Neural progenitor cell (in vitro differentiated cells): ENCODE measurements at regions not wholly inside any gene's neighbourhood (a gene's known extent, or its start where the extent isn't known, plus 50 kb on each side); places are given as distances from the start of the nearest gene placed in this dataset.

Experiments
- DNase-seq: peaks from one replicate; pipeline ENCODE4 v3.0.0-alpha.2; 2016; ENCODE audit warnings: low spot score
- H2AFZ ChIP-seq: fragments of 200-600 bp; sonication (generic); replicated peaks from 2 replicates; pipeline ENCODE4 v1.6.1; 2016; ENCODE audit warnings: antibody characterized with exemption
- H3F3A ChIP-seq: fragments of 200-600 bp; sonication (generic); 2 replicates; pipeline ENCODE4 v1.6.1; 2016; ENCODE audit warnings: antibody characterized with exemption, low read depth
- H3K27ac ChIP-seq: fragments of 200-600 bp; sonication (generic); 2 replicates; pipeline ENCODE4 v1.5.1; 2016; ENCODE audit warnings: mild to moderate bottlenecking
- H3K27me3 ChIP-seq: fragments of 200-600 bp; sonication (generic); 2 replicates; pipeline ENCODE4 v1.6.1; 2016; ENCODE audit warnings: mild to moderate bottlenecking, moderate library complexity
- H3K36me3 ChIP-seq: fragments of 200-600 bp; sonication (generic); 2 replicates; pipeline ENCODE4 v1.5.1; 2016
- H3K4me1 ChIP-seq: fragments of 200-600 bp; sonication (generic); 2 replicates; pipeline ENCODE4 v1.6.1; 2016; ENCODE audit warnings: mixed run types
- H3K4me2 ChIP-seq: fragments of 200-600 bp; sonication (generic); 2 replicates; pipeline ENCODE4 v1.6.1; 2016
- H3K4me3 ChIP-seq: fragments of 200-600 bp; sonication (generic); 2 replicates; pipeline ENCODE4 v1.5.1; 2016
- H3K79me2 ChIP-seq: fragments of 200-600 bp; sonication (generic); 2 replicates; pipeline ENCODE4 v1.6.1; 2016; ENCODE audit warnings: low read depth
- H3K9ac ChIP-seq: fragments of 200-600 bp; sonication (generic); 2 replicates; pipeline ENCODE4 v1.6.1; 2016
- H3K9me3 ChIP-seq: fragments of 200-600 bp; sonication (generic); 2 replicates; pipeline ENCODE4 v1.5.1; 2016; ENCODE audit warnings: low read depth
- H4K20me1 ChIP-seq: fragments of 200-600 bp; sonication (generic); 2 replicates; pipeline ENCODE4 v1.6.1; 2016; ENCODE audit warnings: low read depth
- H3K27ac Mint-ChIP-seq: 3 replicates; pipeline ENCODE4 v1.8.0; 2021; ENCODE audit warnings: mixed read lengths
- H3K27me3 Mint-ChIP-seq: 2 replicates; pipeline ENCODE4 v1.8.0; 2022; ENCODE audit warnings: low read depth, mild to moderate bottlenecking, inconsistent platforms, moderate library complexity, mixed read lengths; ENCODE audit not compliant: insufficient read depth
- H3K36me3 Mint-ChIP-seq: 3 replicates; pipeline ENCODE4 v1.8.0; 2021; ENCODE audit warnings: mixed read lengths
- H3K4me1 Mint-ChIP-seq: 3 replicates; pipeline ENCODE4 v1.8.0; 2021; ENCODE audit warnings: mixed read lengths
- H3K4me3 Mint-ChIP-seq: 3 replicates; pipeline ENCODE4 v1.8.0; 2021; ENCODE audit warnings: mild to moderate bottlenecking, moderate library complexity, mixed read lengths
- H3K9me3 Mint-ChIP-seq: 3 replicates; pipeline ENCODE4 v1.8.0; 2020; ENCODE audit warnings: mixed read lengths
- EZH2 ChIP-seq: fragments of 200-600 bp; sonication (generic); IDR thresholded peaks from 2 replicates; pipeline ENCODE4 v1.6.1; 2017; ENCODE audit warnings: antibody characterized with exemption, mild to moderate bottlenecking, moderate library complexity
- EZH2phosphoT487 ChIP-seq: fragments of 200-600 bp; sonication (generic); IDR thresholded peaks from 2 replicates; pipeline ENCODE4 v1.6.1; 2017; ENCODE audit warnings: antibody characterized with exemption
- TF ChIP-seq, protein P1 (sequence below): fragments of 200-600 bp; sonication (generic); IDR thresholded peaks from 2 replicates; pipeline ENCODE4 v1.5.1; 2017; ENCODE audit warnings: antibody characterized with exemption, mild to moderate bottlenecking

DNA sequence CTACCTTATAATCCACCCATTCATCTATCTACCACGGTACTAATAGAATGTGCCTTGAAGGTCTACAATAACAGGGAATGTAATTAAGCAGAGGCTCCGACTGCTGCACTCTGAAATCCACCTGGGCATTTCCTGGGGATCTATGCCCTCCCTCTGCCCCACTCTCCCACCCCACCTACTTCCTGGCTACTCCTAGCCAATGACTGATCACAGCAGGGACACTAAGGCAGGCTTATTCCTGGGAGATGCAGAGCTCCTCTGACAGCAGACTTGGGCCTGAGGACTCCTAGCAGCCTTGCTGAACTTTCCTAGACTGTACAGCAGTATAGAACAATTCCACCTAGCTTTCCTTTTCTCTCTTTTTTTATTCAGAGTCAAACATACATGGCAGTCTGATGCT lies 91.1 kb upstream of the DHRS4 start:
- Histone ChIP-seq H3K36me3 (no peaks in the 10 kb centered on the region), H3K4me3 (no peak overlapping the region), H3K27ac (no peak overlapping the region), H3K4me2 (no peak overlapping the region), H4K20me1 (no peaks in the 10 kb centered on the region), H3K79me2 (no peaks in the 10 kb centered on the region), H2AFZ (no peak overlapping the region), H3K27me3 (no peaks in the 10 kb centered on the region), H3K9ac (no peak overlapping the region), H3F3A (no peaks in the 10 kb centered on the region), H3K4me1 (no peaks in the 10 kb centered on the region), H3K9me3 (peaks cover 5% of the 10 kb centered on the region)
- TF ChIP-seq, protein P1, sequence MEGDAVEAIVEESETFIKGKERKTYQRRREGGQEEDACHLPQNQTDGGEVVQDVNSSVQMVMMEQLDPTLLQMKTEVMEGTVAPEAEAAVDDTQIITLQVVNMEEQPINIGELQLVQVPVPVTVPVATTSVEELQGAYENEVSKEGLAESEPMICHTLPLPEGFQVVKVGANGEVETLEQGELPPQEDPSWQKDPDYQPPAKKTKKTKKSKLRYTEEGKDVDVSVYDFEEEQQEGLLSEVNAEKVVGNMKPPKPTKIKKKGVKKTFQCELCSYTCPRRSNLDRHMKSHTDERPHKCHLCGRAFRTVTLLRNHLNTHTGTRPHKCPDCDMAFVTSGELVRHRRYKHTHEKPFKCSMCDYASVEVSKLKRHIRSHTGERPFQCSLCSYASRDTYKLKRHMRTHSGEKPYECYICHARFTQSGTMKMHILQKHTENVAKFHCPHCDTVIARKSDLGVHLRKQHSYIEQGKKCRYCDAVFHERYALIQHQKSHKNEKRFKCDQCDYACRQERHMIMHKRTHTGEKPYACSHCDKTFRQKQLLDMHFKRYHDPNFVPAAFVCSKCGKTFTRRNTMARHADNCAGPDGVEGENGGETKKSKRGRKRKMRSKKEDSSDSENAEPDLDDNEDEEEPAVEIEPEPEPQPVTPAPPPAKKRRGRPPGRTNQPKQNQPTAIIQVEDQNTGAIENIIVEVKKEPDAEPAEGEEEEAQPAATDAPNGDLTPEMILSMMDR: no peak
- TF ChIP-seq EZH2phosphoT487 (no peak), EZH2 (no peak)
- Mint-ChIP-seq H3K27ac (no peak overlapping the region), H3K4me1 (peaks cover 11% of the 10 kb centered on the region), H3K4me3 (no peak overlapping the region), H3K9me3 (no peaks in the 10 kb centered on the region), H3K27me3 (peaks cover 4% of the 10 kb centered on the region), H3K36me3 (no peaks in the 10 kb centered on the region)
- DNase-seq: no peak

DNA sequence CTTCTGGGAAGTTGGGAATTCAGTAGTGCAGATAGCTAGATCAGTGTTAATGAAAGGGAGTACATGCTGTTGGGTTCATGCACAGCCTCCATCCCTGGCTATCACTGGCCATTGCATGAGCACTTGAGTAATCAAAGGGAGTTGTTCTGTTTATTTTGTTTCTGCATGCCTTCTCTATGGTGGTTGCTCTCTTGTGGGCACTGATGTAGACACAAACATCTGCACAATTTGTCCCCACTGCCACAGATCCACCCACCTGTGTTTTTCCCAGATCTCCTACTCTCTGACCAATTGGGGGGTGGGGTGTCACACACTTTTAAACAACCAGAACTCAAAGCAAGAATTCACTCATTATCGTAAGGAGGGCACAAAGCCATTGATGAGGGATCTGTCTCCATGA lies 89.7 kb upstream of the DHRS4 start:
- Mint-ChIP-seq H3K4me1 (peaks cover 11% of the 10 kb centered on the region), H3K4me3 (no peak overlapping the region), H3K36me3 (no peaks in the 10 kb centered on the region), H3K27ac (no peak overlapping the region), H3K9me3 (no peaks in the 10 kb centered on the region), H3K27me3 (peaks cover 2% of the 10 kb centered on the region)
- no peak for TF ChIP-seq EZH2
- TF ChIP-seq EZH2phosphoT487: no peak
- TF ChIP-seq, protein P1: no peak
- Histone ChIP-seq H2AFZ (no peak overlapping the region), H3K4me3 (no peak overlapping the region), H3K4me2 (no peak overlapping the region), H3K27ac (no peak overlapping the region), H3K79me2 (no peaks in the 10 kb centered on the region), H3K4me1 (no peaks in the 10 kb centered on the region), H3K9me3 (peaks cover 4% of the 10 kb centered on the region), H3K36me3 (no peaks in the 10 kb centered on the region), H3K27me3 (no peaks in the 10 kb centered on the region), H3F3A (no peaks in the 10 kb centered on the region), H3K9ac (no peak overlapping the region), H4K20me1 (no peaks in the 10 kb centered on the region)
- DNase-seq: no peak

DNA sequence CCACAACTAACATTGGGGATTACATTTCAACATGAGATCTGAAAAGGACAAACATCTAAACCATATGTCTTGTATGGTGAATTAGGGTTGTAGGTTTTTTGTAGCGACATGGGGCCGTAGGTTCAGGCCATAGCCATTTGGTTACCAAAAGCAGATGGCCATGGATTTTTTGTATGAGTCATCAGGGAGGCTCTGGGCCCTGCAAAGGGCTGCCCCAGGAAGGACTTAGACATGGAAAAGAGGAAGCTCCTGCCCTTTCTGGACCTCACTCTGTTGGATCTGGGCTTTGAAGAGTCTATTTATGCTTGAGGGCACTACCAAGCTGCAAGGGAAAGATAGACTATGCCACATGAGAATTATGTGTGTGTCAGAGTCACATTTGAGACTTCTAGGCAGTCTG lies 89.3 kb upstream of the DHRS4 start:
- no peak overlapping the region for H3K27ac ChIP-seq
- peaks cover 4% of the 10 kb centered on the region for H3K9me3 ChIP-seq
- no peak overlapping the region for H3K9ac ChIP-seq
- no peaks in the 10 kb centered on the region for H3K27me3 ChIP-seq
- peaks cover 2% of the 10 kb centered on the region for H3K27me3 Mint-ChIP-seq
- H3K27ac Mint-ChIP-seq: no peak overlapping the region
- H3K4me3 Mint-ChIP-seq: no peak overlapping the region
- H3K36me3 ChIP-seq: no peaks in the 10 kb centered on the region
- peaks cover 11% of the 10 kb centered on the region for H3K4me1 Mint-ChIP-seq
- no peak overlapping the region for H2AFZ ChIP-seq
- no peaks in the 10 kb centered on the region for H3K9me3 Mint-ChIP-seq
- no peaks in the 10 kb centered on the region for H4K20me1 ChIP-seq
- H3F3A ChIP-seq: no peaks in the 10 kb centered on the region
- H3K4me2 ChIP-seq: no peak overlapping the region
- no peak for DNase-seq
- TF ChIP-seq, protein P1: no peak
- no peak for TF ChIP-seq EZH2phosphoT487
- no peak for TF ChIP-seq EZH2
- no peaks in the 10 kb centered on the region for H3K36me3 Mint-ChIP-seq
- no peak overlapping the region for H3K4me3 ChIP-seq
- H3K79me2 ChIP-seq: no peaks in the 10 kb centered on the region
- H3K4me1 ChIP-seq: no peaks in the 10 kb centered on the region

DNA sequence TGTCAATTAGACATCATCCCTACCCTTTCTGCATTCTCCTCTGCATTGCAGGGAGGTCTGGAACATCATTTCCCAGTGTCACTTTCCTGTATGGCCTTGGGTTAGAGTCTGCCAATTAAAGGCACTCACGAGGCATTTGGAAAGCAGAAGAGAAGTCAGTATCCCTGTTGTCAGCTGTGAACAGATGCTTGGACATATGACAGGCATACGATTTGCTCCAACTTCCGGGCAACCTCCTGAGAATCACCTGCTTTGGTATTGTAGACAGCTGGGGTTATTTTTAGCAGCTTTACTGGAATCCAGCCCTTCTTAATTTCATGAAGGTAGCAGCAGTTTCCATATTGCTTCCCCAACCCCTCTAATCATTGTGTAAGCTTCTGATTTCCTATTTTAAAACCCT lies 88.7 kb upstream of the DHRS4 start:
- peaks cover 3% of the 10 kb centered on the region for H3K27me3 Mint-ChIP-seq

More for the DNA sequence above, 88.7 kb upstream of the DHRS4 start:
- no peak overlapping the region for H3K27ac Mint-ChIP-seq
- H3K36me3 Mint-ChIP-seq: no peaks in the 10 kb centered on the region
- H3F3A ChIP-seq: no peaks in the 10 kb centered on the region
- H3K27ac ChIP-seq: no peak overlapping the region
- no peaks in the 10 kb centered on the region for H3K27me3 ChIP-seq
- H3K4me3 Mint-ChIP-seq: no peak overlapping the region
- H3K4me1 ChIP-seq: no peaks in the 10 kb centered on the region
- no peak for DNase-seq
- H3K4me3 ChIP-seq: no peak overlapping the region
- H3K4me1 Mint-ChIP-seq: peaks cover 11% of the 10 kb centered on the region
- TF ChIP-seq, protein P1: no peak
- no peak for TF ChIP-seq EZH2phosphoT487
- H3K4me2 ChIP-seq: no peak overlapping the region
- no peaks in the 10 kb centered on the region for H3K36me3 ChIP-seq
- no peaks in the 10 kb centered on the region for H3K79me2 ChIP-seq
- H2AFZ ChIP-seq: no peak overlapping the region
- H3K9ac ChIP-seq: no peak overlapping the region
- peaks cover 4% of the 10 kb centered on the region for H3K9me3 ChIP-seq
- H3K9me3 Mint-ChIP-seq: no peaks in the 10 kb centered on the region
- no peaks in the 10 kb centered on the region for H4K20me1 ChIP-seq
